Activated CD8-positive, alpha-beta memory T cell treated with anti-CD3 and anti-CD28 coated beads, Interleukin-2, amount 10 ng/mL, durations not matched to agents 7 days and 5 days (primary cell): ENCODE measurements at regions not wholly inside any gene's neighbourhood (a gene's known extent, or its start where the extent isn't known, plus 50 kb on each side); places are given as distances from the start of the nearest gene placed in this dataset.

Source experiments
- ATAC-seq: fragments of 150-1000 bp; cut with Tn5 transposase; one replicate; pipeline ENCODE4 v1.10.0; 2021; ENCODE audit warnings: moderate library complexity
- CTCF ChIA-PET: fragments of 350-600 bp; sonication (Branson Sonifier 250); formaldehyde crosslinking; loops from one replicate; lab custom pipeline; 2021; ENCODE audit warnings: antibody characterized with exemption; lab: Charles Lee
- DNase-seq: peaks from one replicate; pipeline ENCODE4 v3.0.0-alpha.2; 2020
- H3K27ac Mint-ChIP-seq: one replicate; pipeline ENCODE4 v1.8.0; 2021; ENCODE audit warnings: mild to moderate bottlenecking, mixed read lengths
- H3K27me3 Mint-ChIP-seq: one replicate; pipeline ENCODE4 v1.8.0; 2021; ENCODE audit warnings: mixed read lengths
- H3K36me3 Mint-ChIP-seq: one replicate; pipeline ENCODE4 v1.8.0; 2021; ENCODE audit warnings: mild to moderate bottlenecking, mixed read lengths
- H3K4me1 Mint-ChIP-seq: one replicate; pipeline ENCODE4 v1.8.0; 2021; ENCODE audit warnings: mixed read lengths
- H3K4me3 Mint-ChIP-seq: one replicate; pipeline ENCODE4 v1.8.0; 2021; ENCODE audit warnings: mild to moderate bottlenecking, moderate library complexity, mixed read lengths
- H3K9me3 Mint-ChIP-seq: one replicate; pipeline ENCODE4 v1.8.0; 2022; ENCODE audit warnings: low read depth, mixed read lengths

- peaks cover 6% of the 10 kb centered on the region for H3K27me3 Mint-ChIP-seq
- DNase-seq = no peak
- no peak for ATAC-seq
- H3K36me3 Mint-ChIP-seq = no peaks in the 10 kb centered on the region
- H3K4me1 Mint-ChIP-seq = no peaks in the 10 kb centered on the region
- H3K4me3 Mint-ChIP-seq = no peak overlapping the region
- no peaks in the 10 kb centered on the region for H3K9me3 Mint-ChIP-seq
- CTCF ChIA-PET = no interaction called here
- no peak overlapping the region for H3K27ac Mint-ChIP-seq
Observed at GRCh38 chr18:10023853-10024570, 110.2 kb downstream of the VAPA start.

DNA sequence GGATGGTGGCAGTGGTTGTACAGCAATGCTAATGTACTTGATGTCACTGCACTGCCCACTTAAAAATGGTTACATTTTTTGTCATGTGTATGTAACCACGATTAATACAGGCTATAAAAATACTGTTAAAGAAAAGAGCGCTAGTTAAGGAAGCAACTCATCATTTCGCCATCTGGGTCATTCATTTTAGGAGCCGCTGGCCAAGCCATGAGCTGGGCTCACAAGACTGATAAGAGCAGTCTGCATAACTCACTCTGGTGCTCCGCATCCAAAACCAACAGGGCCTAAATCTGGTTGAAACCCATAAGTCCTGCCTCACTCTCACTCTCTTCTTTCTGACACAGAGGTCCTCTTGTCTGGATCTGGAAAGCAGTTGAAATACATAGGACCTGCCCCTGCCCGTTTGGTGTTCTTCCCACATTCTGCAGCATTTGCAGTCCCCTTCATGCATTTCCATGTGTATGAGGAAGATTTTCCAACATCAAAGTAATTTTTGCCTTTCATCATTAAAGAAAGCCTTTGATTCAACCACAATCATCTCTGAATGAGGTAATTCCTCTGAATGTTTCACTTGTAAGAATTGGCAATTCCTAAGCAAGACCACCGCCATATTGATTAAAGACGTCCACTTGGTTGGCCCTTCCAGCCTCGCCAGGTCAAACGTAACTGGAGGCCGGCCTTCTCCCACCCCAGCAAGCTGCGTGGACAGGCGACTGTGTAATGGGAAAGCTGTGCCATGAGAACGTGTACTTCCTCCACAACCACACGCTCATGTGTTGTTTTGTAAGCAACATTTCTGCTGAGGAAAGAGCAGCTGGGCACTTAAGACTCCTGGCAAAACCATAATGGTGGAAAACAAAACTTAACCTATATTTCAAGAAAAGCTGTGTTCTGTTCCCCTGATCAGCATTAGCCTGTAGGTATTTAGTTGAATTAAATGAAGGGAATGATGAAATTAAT, 112.2 kb downstream of the VAPA start:
- H3K4me1 Mint-ChIP-seq = no peaks in the 10 kb centered on the region
- no peaks in the 10 kb centered on the region for H3K9me3 Mint-ChIP-seq
- DNase-seq (no peak), ATAC-seq (no peak)
- CTCF ChIA-PET = no interaction called here
- no peaks in the 10 kb centered on the region for H3K36me3 Mint-ChIP-seq
- H3K27me3 Mint-ChIP-seq = peaks cover 6% of the 10 kb centered on the region
- H3K4me3 Mint-ChIP-seq = no peak overlapping the region
- H3K27ac Mint-ChIP-seq = no peak overlapping the region

DNA sequence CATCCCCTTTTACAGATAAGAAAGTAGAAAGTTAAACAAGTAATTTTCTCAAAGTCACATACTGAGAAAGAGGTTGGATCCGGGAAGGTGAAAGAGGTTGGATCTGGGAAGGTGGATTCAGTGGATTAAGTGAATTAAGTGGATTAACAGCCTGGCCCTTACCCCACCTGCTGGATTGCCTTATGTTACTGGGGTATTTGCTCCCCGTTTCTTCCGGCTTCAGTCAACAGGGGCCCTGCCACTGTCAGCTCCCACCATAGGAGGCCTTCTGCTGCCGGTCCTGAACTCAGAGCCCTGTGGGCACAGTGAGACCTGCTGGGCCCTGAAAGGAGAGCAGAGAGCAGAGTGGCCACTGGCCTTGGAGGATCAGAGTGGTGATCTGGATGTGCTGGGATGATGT, 113.2 kb downstream of the VAPA start:
- Mint-ChIP-seq H3K4me1 (no peaks in the 10 kb centered on the region), H3K36me3 (no peaks in the 10 kb centered on the region), H3K9me3 (no peaks in the 10 kb centered on the region), H3K4me3 (no peak overlapping the region), H3K27ac (no peak overlapping the region), H3K27me3 (peaks cover 3% of the 10 kb centered on the region)
- no peak for DNase-seq
- CTCF ChIA-PET = interaction anchor here (0.9 kb wide), 1 partner anchor 15 kb away, joined by 3 read pairs; no protein-coding TSS in a partner anchor
- no peak for ATAC-seq

DNA sequence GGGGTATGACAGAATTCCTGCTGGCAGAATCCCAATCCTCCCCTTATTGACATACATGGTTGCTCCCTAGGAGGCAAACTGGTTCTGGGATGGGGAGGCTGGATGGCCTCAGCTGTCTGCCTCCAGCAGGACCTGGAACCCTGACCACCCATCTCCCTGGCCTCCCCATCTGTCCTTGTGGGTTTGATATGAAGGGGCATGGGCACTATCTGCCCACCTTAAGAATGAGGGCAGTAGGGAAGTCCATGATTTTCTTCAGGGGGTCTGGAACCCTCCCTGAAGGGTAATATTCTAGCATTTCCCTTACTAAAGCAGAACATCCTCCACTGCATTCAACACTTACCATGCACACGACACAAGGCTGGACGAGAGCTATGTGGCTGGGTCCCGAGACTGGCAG, 113.6 kb downstream of the VAPA start:
- no peak for DNase-seq
- CTCF ChIA-PET = interaction anchor here (0.9 kb wide), 1 partner anchor 15 kb away, joined by 3 read pairs; no protein-coding TSS in a partner anchor
- no peaks in the 10 kb centered on the region for H3K4me1 Mint-ChIP-seq
- no peaks in the 10 kb centered on the region for H3K9me3 Mint-ChIP-seq
- no peak overlapping the region for H3K27ac Mint-ChIP-seq
- H3K27me3 Mint-ChIP-seq = peaks cover 3% of the 10 kb centered on the region
- H3K36me3 Mint-ChIP-seq = no peaks in the 10 kb centered on the region
- ATAC-seq = no peak
- H3K4me3 Mint-ChIP-seq = no peak overlapping the region

- ATAC-seq (no peak), DNase-seq (no peak)
- H3K36me3 Mint-ChIP-seq = no peaks in the 10 kb centered on the region
- CTCF ChIA-PET = no interaction called here
- H3K4me1 Mint-ChIP-seq = no peaks in the 10 kb centered on the region
- H3K27ac Mint-ChIP-seq = no peak overlapping the region
- H3K4me3 Mint-ChIP-seq = no peak overlapping the region
- peaks cover 13% of the 10 kb centered on the region for H3K27me3 Mint-ChIP-seq
- no peaks in the 10 kb centered on the region for H3K9me3 Mint-ChIP-seq
Observed at GRCh38 chr18:10029711-10030110, 115.9 kb downstream of the VAPA start.

- CTCF ChIA-PET = no interaction called here
- no peak for ATAC-seq
- Mint-ChIP-seq H3K36me3 (no peaks in the 10 kb centered on the region), H3K9me3 (no peaks in the 10 kb centered on the region), H3K27ac (no peak overlapping the region), H3K4me1 (no peaks in the 10 kb centered on the region), H3K4me3 (no peak overlapping the region), H3K27me3 (peaks cover 21% of the 10 kb centered on the region)
- DNase-seq = no peak
Observed at GRCh38 chr18:10030816-10031541, 117.2 kb downstream of the VAPA start.

GRCh38 chr18:10032331-10033015, 118.7 kb downstream of the VAPA start:
- H3K9me3 Mint-ChIP-seq = no peaks in the 10 kb centered on the region
- DNase-seq (no peak), ATAC-seq (peak; percentile 53)
- no peak overlapping the region for H3K27ac Mint-ChIP-seq
- CTCF ChIA-PET = no interaction called here
- peaks cover 21% of the 10 kb centered on the region for H3K27me3 Mint-ChIP-seq
- no peaks in the 10 kb centered on the region for H3K36me3 Mint-ChIP-seq
- no peaks in the 10 kb centered on the region for H3K4me1 Mint-ChIP-seq
- no peak overlapping the region for H3K4me3 Mint-ChIP-seq

DNA sequence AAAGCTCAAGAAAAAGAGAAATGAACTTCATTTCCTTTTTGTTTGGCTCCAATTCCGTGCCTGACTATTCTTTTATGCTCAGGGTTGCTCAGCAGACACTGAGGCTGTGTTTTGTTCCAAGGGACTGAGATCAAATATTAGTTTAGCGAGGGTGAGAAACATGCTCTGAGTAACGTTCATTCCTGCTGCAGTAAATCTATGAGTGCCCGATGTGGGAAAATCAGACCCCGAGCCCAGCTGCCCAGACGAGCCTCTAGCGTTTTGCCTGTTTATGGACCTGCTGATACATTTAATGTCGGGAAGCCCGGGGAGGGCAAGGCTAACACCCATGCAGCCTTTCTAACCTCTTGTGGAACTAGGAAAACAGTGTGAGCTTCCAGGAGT, 119.2 kb downstream of the VAPA start:
- Mint-ChIP-seq H3K4me1 (no peaks in the 10 kb centered on the region), H3K9me3 (no peaks in the 10 kb centered on the region), H3K36me3 (no peaks in the 10 kb centered on the region), H3K27me3 (peaks cover 21% of the 10 kb centered on the region), H3K27ac (no peak overlapping the region), H3K4me3 (no peak overlapping the region)
- DNase-seq = no peak
- ATAC-seq = no peak
- CTCF ChIA-PET = no interaction called here

GRCh38 chr18:10035281-10035991, 121.6 kb downstream of the VAPA start:
- H3K36me3 Mint-ChIP-seq = no peaks in the 10 kb centered on the region
- peaks cover 21% of the 10 kb centered on the region for H3K27me3 Mint-ChIP-seq
- H3K9me3 Mint-ChIP-seq = no peaks in the 10 kb centered on the region
- H3K27ac Mint-ChIP-seq = no peak overlapping the region
- no peaks in the 10 kb centered on the region for H3K4me1 Mint-ChIP-seq
- H3K4me3 Mint-ChIP-seq = no peak overlapping the region
- ATAC-seq = no peak
- CTCF ChIA-PET = no interaction called here
- no peak for DNase-seq

- peaks cover 21% of the 10 kb centered on the region for H3K27me3 Mint-ChIP-seq
- no peak for ATAC-seq
- H3K4me3 Mint-ChIP-seq = no peak overlapping the region
- H3K4me1 Mint-ChIP-seq = no peaks in the 10 kb centered on the region
- no peaks in the 10 kb centered on the region for H3K36me3 Mint-ChIP-seq
- DNase-seq = no peak
- no peak overlapping the region for H3K27ac Mint-ChIP-seq
- CTCF ChIA-PET = interaction anchor here (1.4 kb wide), 1 partner anchor 64 kb away, joined by 4 read pairs; no protein-coding TSS in a partner anchor
- no peaks in the 10 kb centered on the region for H3K9me3 Mint-ChIP-seq
Observed at GRCh38 chr18:10036479-10036878, 122.7 kb downstream of the VAPA start.

DNA sequence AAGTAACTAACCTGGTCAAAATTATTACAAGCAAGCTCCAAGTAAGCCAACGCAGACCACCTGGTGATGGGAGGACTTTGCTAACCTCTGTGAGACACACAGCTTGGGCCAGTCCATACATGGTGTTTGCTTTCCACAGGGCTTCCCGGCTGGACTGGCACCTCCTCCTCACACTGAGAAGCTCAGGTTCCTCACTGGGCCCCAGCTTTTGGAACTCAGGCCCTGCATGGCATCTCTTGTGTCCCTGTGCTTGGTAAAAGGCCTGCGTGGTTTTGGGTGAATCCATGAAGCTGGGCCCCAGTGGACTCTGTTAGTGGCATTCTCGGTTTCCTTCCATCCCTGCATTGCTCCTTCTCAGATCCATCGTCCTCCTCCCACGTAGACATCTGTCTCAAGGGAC, 123.4 kb downstream of the VAPA start:
- H3K4me3 Mint-ChIP-seq = no peak overlapping the region
- no peaks in the 10 kb centered on the region for H3K36me3 Mint-ChIP-seq
- H3K9me3 Mint-ChIP-seq = no peaks in the 10 kb centered on the region
- no peak for DNase-seq
- CTCF ChIA-PET = interaction anchor here (1.4 kb wide), 1 partner anchor 65 kb away, joined by 4 read pairs; no protein-coding TSS in a partner anchor
- no peak for ATAC-seq
- no peaks in the 10 kb centered on the region for H3K4me1 Mint-ChIP-seq
- no peak overlapping the region for H3K27ac Mint-ChIP-seq
- H3K27me3 Mint-ChIP-seq = peaks cover 21% of the 10 kb centered on the region

- ATAC-seq (no peak), DNase-seq (no peak)
- CTCF ChIA-PET = no interaction called here
- Mint-ChIP-seq H3K4me3 (no peak overlapping the region), H3K27ac (no peak overlapping the region), H3K4me1 (no peaks in the 10 kb centered on the region), H3K36me3 (no peaks in the 10 kb centered on the region), H3K9me3 (no peaks in the 10 kb centered on the region), H3K27me3 (peaks cover 14% of the 10 kb centered on the region)
Observed at GRCh38 chr18:10038268-10038667, 124.5 kb downstream of the VAPA start.
